PFSK-1 (cell line): ENCODE measurements at regions not wholly inside any gene's neighbourhood (a gene's known extent, or its start where the extent isn't known, plus 50 kb on each side); places are given as distances from the start of the nearest gene placed in this dataset.

Experiments
- POLR2AphosphoS5 ChIP-seq: IDR thresholded peaks from 2 replicates; pipeline ENCODE4 v1.6.1; 2012; ENCODE audit warnings: low read depth, mild to moderate bottlenecking, control low read depth, low read length, moderate library complexity
- SIN3A ChIP-seq: IDR thresholded peaks from 2 replicates; pipeline ENCODE4 v1.6.1; 2012; ENCODE audit warnings: mild to moderate bottlenecking, low read length, moderate library complexity, borderline replicate concordance; ENCODE audit not compliant: insufficient read depth
- TAF1 ChIP-seq: IDR thresholded peaks from 2 replicates; pipeline ENCODE4 v1.6.1; 2012; ENCODE audit warnings: low read length, control low read depth, borderline replicate concordance; ENCODE audit not compliant: insufficient read depth
- TF ChIP-seq, protein P1 (sequence below), 2 experiments: IDR thresholded peaks; 2 replicates each; pipeline versions ENCODE4 v1.6.1 to v1.8.0; 2011 to 2012; ENCODE audit warnings: low read depth in 2 of 2, low read length in 2 of 2, control low read depth in 1 of 2, inconsistent platforms in 1 of 2, mild to moderate bottlenecking in 1 of 2, moderate library complexity in 1 of 2; ENCODE audit not compliant: insufficient read depth in 1 of 2

GRCh38 chr1:60823151-60823550, 259.2 kb upstream of the NFIA start:
- TF ChIP-seq POLR2AphosphoS5, result no peak
- TF ChIP-seq, protein P1, sequence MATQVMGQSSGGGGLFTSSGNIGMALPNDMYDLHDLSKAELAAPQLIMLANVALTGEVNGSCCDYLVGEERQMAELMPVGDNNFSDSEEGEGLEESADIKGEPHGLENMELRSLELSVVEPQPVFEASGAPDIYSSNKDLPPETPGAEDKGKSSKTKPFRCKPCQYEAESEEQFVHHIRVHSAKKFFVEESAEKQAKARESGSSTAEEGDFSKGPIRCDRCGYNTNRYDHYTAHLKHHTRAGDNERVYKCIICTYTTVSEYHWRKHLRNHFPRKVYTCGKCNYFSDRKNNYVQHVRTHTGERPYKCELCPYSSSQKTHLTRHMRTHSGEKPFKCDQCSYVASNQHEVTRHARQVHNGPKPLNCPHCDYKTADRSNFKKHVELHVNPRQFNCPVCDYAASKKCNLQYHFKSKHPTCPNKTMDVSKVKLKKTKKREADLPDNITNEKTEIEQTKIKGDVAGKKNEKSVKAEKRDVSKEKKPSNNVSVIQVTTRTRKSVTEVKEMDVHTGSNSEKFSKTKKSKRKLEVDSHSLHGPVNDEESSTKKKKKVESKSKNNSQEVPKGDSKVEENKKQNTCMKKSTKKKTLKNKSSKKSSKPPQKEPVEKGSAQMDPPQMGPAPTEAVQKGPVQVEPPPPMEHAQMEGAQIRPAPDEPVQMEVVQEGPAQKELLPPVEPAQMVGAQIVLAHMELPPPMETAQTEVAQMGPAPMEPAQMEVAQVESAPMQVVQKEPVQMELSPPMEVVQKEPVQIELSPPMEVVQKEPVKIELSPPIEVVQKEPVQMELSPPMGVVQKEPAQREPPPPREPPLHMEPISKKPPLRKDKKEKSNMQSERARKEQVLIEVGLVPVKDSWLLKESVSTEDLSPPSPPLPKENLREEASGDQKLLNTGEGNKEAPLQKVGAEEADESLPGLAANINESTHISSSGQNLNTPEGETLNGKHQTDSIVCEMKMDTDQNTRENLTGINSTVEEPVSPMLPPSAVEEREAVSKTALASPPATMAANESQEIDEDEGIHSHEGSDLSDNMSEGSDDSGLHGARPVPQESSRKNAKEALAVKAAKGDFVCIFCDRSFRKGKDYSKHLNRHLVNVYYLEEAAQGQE (IDR thresholded peaks at IDR 0.05; ENCODE audit: insufficient read depth in 1 of 2, low read depth in 2 of 2, low read length in 2 of 2), result no peak
- TF ChIP-seq TAF1, result no peak
- TF ChIP-seq SIN3A, result no peak
